Neuron (in vitro differentiated cells): ENCODE measurements at regions not wholly inside any gene's neighbourhood (a gene's known extent, or its start where the extent isn't known, plus 50 kb on each side); places are given as distances from the start of the nearest gene placed in this dataset.
A peak's percentile ranks its signal among the peaks of the same experiment; 100 is the strongest.

Source experiments
- H2AFZ ChIP-seq: one replicate; pipeline ENCODE4 v1.6.1; 2013; ENCODE audit warnings: low read depth, mild to moderate bottlenecking, inconsistent platforms, low read length, moderate library complexity
- H3K27me3 ChIP-seq: one replicate; pipeline ENCODE4 v1.6.1; 2013; ENCODE audit warnings: low read length; ENCODE audit not compliant: insufficient read depth
- H3K36me3 ChIP-seq: one replicate; pipeline ENCODE4 v1.6.1; 2013; ENCODE audit warnings: low read length; ENCODE audit not compliant: insufficient read depth
- H3K4me1 ChIP-seq: one replicate; pipeline ENCODE4 v1.6.1; 2013; ENCODE audit warnings: low read length; ENCODE audit not compliant: insufficient read depth
- H3K4me3 ChIP-seq: 2 replicates; pipeline ENCODE4 v1.5.1; 2013; ENCODE audit warnings: mild to moderate bottlenecking, low read length, moderate library complexity
- H3K9me3 ChIP-seq: one replicate; pipeline ENCODE4 v1.6.1; 2013; ENCODE audit warnings: low read length

GRCh38 chr18:53747663-53748160 is 476.8 kb downstream of the MBD2 start:
- Histone ChIP-seq H3K9me3 (no peaks in the 10 kb centered on the region), H2AFZ (no peak overlapping the region), H3K27me3 (no peaks in the 10 kb centered on the region), H3K4me1 (peaks cover 7% of the 10 kb centered on the region), H3K36me3 (no peaks in the 10 kb centered on the region), H3K4me3 (no peak overlapping the region)

GRCh38 chr18:53747210-53747609 is 477.3 kb downstream of the MBD2 start:
- no peak overlapping the region for H2AFZ ChIP-seq
- no peaks in the 10 kb centered on the region for H3K9me3 ChIP-seq
- no peak overlapping the region for H3K4me3 ChIP-seq
- peaks cover 7% of the 10 kb centered on the region for H3K4me1 ChIP-seq
- no peaks in the 10 kb centered on the region for H3K27me3 ChIP-seq
- H3K36me3 ChIP-seq, result no peaks in the 10 kb centered on the region

DNA sequence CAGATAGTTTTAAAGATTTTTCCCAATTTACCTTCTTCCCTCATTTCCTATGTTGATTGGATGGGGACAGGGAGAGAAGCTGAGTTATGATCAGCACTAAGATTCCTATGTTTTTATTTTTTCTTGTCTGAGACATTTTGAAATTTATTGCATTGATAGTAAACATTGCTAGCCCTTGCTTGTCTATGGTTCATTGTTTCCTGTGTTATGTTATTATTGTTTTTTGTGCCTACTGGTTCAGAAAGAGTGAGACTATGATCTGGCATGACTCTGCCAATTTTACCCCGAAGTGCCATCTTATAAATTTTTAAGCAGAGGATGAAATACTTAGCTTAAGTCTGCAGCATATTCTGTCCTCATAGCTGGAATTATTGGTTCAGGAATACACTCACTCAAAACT is 478.5 kb downstream of the MBD2 start:
- H3K9me3 ChIP-seq, result no peaks in the 10 kb centered on the region
- no peak overlapping the region for H3K4me3 ChIP-seq
- H3K27me3 ChIP-seq, result no peaks in the 10 kb centered on the region
- peaks cover 7% of the 10 kb centered on the region for H3K4me1 ChIP-seq
- no peak overlapping the region for H2AFZ ChIP-seq
- H3K36me3 ChIP-seq, result no peaks in the 10 kb centered on the region

DNA sequence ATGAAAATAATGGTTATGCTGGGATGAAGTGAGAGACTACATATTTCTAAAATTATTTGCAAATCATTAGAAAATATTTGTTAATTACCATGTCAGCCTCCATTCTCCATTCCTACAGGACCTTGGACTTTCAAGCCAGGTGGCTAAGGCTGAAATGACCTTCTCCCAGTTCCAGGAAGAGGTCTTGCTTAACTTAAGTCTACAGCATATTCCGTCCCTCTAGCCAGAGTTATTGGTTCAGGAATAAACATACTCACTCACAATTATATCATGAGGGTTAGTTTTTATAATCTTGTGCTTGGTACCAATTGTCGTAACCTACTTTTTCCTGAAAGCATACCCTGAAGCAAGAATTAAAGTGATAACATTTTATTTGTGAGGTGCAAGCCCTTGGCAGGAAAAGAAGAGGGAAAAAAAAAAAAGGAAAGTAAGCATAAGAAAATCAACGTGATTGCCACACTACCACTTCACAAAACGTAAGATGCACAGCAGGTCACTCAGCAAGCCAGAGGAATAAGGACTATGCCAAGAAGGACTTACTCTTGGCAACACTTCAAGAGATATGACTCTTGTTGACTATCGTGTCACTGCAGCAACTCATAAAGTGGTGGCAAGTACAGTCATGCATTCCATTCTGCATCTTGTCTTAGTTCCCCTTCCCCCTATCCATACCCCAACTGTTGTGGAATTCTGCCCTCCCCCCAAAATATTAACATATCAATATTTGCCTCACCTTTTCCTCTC is 479.1 kb downstream of the MBD2 start:
- no peak overlapping the region for H3K4me3 ChIP-seq
- H3K27me3 ChIP-seq, result no peaks in the 10 kb centered on the region
- H2AFZ ChIP-seq, result no peak overlapping the region
- no peaks in the 10 kb centered on the region for H3K9me3 ChIP-seq
- peaks cover 7% of the 10 kb centered on the region for H3K4me1 ChIP-seq
- no peaks in the 10 kb centered on the region for H3K36me3 ChIP-seq

GRCh38 chr18:53739700-53740099 is 484.8 kb downstream of the MBD2 start:
- H3K9me3 ChIP-seq, result no peaks in the 10 kb centered on the region

DNA sequence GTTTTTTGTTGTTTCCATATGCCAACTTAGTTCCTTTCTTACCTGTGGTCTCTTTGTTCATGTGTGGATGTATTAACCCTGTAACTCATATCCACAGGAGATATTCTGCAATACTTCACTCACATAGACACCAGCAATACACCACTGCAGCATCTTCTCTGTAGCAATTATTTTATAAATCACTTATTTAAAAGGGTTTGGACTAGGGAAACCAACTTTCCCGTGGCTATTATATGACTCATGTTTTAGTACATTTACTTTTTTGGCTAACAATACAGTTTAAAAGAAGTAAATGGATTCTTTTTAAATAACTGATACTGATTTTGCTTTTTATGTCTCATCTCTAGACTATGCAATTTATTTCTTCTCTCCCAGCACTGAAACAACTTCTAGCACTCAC is 488.9 kb downstream of the MBD2 start:
- Histone ChIP-seq H3K27me3 (no peaks in the 10 kb centered on the region), H3K9me3 (no peaks in the 10 kb centered on the region), H3K36me3 (no peaks in the 10 kb centered on the region), H3K4me3 (no peak overlapping the region), H2AFZ (no peak overlapping the region), H3K4me1 (no peaks in the 10 kb centered on the region)

More at GRCh38 chr18:53739700-53740099, 484.8 kb downstream of the MBD2 start:
- no peak overlapping the region for H2AFZ ChIP-seq
- no peaks in the 10 kb centered on the region for H3K27me3 ChIP-seq
- H3K4me1 ChIP-seq, result no peaks in the 10 kb centered on the region
- no peaks in the 10 kb centered on the region for H3K36me3 ChIP-seq
- H3K4me3 ChIP-seq, result no peak overlapping the region

DNA sequence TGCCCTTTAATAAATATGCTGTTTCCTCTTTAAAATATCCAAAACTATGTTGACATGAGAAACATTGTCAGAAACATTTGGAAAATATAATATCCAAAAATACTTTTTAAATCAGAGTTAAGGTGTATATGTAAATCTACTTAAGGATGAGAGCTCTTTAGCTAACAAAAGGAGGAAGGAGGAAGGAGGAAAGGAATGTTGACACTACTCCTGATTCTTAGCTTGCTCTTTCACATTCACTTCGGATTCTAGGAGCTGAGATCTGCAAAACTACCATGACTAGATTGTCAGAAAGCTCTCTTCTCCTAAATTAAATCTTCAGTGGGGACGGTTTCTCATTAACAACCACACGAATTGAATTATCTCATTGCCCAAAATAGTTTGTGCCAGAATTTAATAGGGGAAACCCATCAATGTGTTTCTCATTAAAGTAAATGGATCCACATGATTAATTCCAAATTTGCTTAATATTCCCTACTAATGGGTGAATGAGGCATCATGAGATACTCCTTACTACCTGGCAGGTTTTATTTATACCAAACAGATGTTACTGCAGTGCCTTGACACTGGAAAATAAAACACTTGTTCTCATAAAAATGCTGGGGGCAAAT is 509.1 kb downstream of the MBD2 start:
- no peaks in the 10 kb centered on the region for H3K9me3 ChIP-seq
- no peak overlapping the region for H2AFZ ChIP-seq
- no peak overlapping the region for H3K4me3 ChIP-seq
- H3K27me3 ChIP-seq, result no peaks in the 10 kb centered on the region
- peaks cover 23% of the 10 kb centered on the region for H3K4me1 ChIP-seq
- H3K36me3 ChIP-seq, result no peaks in the 10 kb centered on the region

DNA sequence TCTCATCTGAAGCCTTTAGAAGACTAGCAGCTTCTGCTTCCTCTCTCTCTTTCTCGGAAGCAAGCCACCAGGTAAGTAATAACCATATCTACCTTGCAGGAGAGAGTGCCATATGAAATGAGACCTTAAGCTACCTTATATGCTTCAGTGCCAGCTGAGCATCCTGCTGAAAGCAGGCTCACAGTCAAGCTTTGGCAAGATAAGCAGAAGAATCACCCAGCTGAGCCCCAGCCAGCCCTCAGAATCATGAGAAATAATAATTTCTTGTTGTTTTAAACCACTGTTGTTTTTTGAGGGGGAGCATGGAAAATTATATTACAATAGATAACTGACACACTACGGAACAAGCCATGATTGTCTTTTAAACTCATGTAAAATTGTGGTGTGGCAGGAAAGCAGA is 514.4 kb downstream of the MBD2 start:
- H3K9me3 ChIP-seq, result no peaks in the 10 kb centered on the region
- no peak overlapping the region for H2AFZ ChIP-seq
- H3K4me3 ChIP-seq, result no peak overlapping the region

DNA sequence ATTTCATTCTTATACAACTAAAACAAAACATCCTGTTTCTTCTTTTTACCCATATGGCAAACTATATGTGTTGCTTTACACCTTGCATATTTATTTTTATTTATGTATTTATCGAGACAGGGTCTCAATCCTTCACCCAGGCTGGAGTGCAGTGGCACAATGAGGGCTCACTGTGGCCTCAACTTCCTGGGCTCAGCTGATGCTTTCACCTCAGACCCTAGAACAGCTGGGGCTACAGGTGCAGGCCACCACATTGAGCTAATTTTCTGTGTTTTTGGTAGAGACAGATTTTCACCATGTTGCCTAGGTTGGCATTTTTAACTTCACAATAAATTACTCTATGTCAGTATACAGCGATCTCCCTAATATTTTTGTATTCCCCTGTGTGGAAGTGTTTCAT is 522.0 kb downstream of the MBD2 start:
- H3K4me1 ChIP-seq, result peaks cover 7% of the 10 kb centered on the region
- no peak overlapping the region for H2AFZ ChIP-seq
- H3K9me3 ChIP-seq, result no peaks in the 10 kb centered on the region
- H3K36me3 ChIP-seq, result no peaks in the 10 kb centered on the region
- no peaks in the 10 kb centered on the region for H3K27me3 ChIP-seq
- no peak overlapping the region for H3K4me3 ChIP-seq

More for the DNA sequence above, 514.4 kb downstream of the MBD2 start:
- no peaks in the 10 kb centered on the region for H3K36me3 ChIP-seq
- peaks cover 18% of the 10 kb centered on the region for H3K4me1 ChIP-seq
- no peaks in the 10 kb centered on the region for H3K27me3 ChIP-seq

- H3K27me3 ChIP-seq, result no peaks in the 10 kb centered on the region
- no peaks in the 10 kb centered on the region for H3K36me3 ChIP-seq
- no peak overlapping the region for H3K4me3 ChIP-seq
- H3K9me3 ChIP-seq, result no peaks in the 10 kb centered on the region
- H3K4me1 ChIP-seq, result peaks cover 7% of the 10 kb centered on the region
- H2AFZ ChIP-seq, result no peak overlapping the region
These were observed 522.8 kb downstream of the MBD2 start for GRCh38 chr18:53701697-53702096.

GRCh38 chr18:53698907-53699306 is 525.6 kb downstream of the MBD2 start:
- H3K36me3 ChIP-seq, result no peaks in the 10 kb centered on the region
- no peaks in the 10 kb centered on the region for H3K9me3 ChIP-seq
- H3K4me1 ChIP-seq, result no peaks in the 10 kb centered on the region
- H3K27me3 ChIP-seq, result no peaks in the 10 kb centered on the region
- H2AFZ ChIP-seq, result no peak overlapping the region
- no peak overlapping the region for H3K4me3 ChIP-seq

DNA sequence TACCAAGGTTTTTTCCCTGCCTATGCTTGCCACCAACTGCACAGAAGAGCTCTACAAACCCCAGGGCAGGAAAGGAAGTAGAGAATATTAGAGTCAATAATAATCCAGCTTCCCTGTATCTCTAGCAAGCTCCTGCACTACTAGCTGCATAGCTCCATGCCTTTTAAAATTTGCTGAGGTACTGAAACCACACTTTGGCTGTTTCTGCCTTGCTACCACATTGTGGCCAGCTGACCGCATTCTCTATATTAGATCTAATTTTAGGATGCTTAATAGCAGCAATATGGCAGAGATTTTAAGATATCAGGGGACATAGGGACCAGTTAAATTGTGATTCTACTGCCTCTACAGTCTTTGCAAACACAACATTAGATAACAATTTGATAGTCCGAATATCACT is 534.6 kb downstream of the MBD2 start:
- Histone ChIP-seq H3K4me3 (no peak overlapping the region), H3K36me3 (no peaks in the 10 kb centered on the region), H3K27me3 (no peaks in the 10 kb centered on the region), H3K4me1 (no peaks in the 10 kb centered on the region), H3K9me3 (no peaks in the 10 kb centered on the region), H2AFZ (no peak overlapping the region)

- no peak overlapping the region for H3K4me3 ChIP-seq
- H3K9me3 ChIP-seq, result no peaks in the 10 kb centered on the region
- H3K27me3 ChIP-seq, result no peaks in the 10 kb centered on the region
- no peaks in the 10 kb centered on the region for H3K36me3 ChIP-seq
- H2AFZ ChIP-seq, result peak overlapping the region; percentile 34
- H3K4me1 ChIP-seq, result no peaks in the 10 kb centered on the region
These were observed 537.5 kb downstream of the MBD2 start for GRCh38 chr18:53686965-53687364.
